Neural cell (in vitro differentiated cells): ENCODE measurements at regions not wholly inside any gene's neighbourhood (a gene's known extent, or its start where the extent isn't known, plus 50 kb on each side); places are given as distances from the start of the nearest gene placed in this dataset.

ENCODE experiments used
- CTCF ChIP-seq: fragments of 450-650 bp; IDR thresholded peaks from 2 replicates; pipeline ENCODE4 v1.5.1; 2014; ENCODE audit warnings: antibody characterized with exemption, mild to moderate bottlenecking, moderate library complexity; ENCODE audit not compliant: poor library complexity, severe bottlenecking
- EZH2 ChIP-seq: fragments of 200-600, 300-800 bp; shearing (Covaris generic), sonication (generic); IDR thresholded peaks from 2 replicates; pipeline ENCODE4 v1.6.1; 2014; ENCODE audit warnings: antibody characterized with exemption, low read length, borderline replicate concordance, mild to moderate bottlenecking; ENCODE audit not compliant: insufficient read depth, poor library complexity, severe bottlenecking

- TF ChIP-seq CTCF (no peak), EZH2 (no peak)
These were observed 457.9 kb downstream of the SI start for GRCh38 chr3:164620423-164620822.
